GM12864 (cell line): ENCODE measurements at regions not wholly inside any gene's neighbourhood (a gene's known extent, or its start where the extent isn't known, plus 50 kb on each side); places are given as distances from the start of the nearest gene placed in this dataset.

ENCODE experiments used
- DNase-seq: peaks from one replicate; pipeline ENCODE4 v3.0.0-alpha.2; 2011; ENCODE audit warnings: low read depth
- H3K4me3 ChIP-seq: 2 replicates; pipeline ENCODE4 v1.5.1; 2011; ENCODE audit warnings: mild to moderate bottlenecking, low read depth, low read length, control low read depth
- CTCF ChIP-seq: IDR thresholded peaks from 2 replicates; pipeline ENCODE4 v1.5.1; 2011; ENCODE audit warnings: low read depth, mild to moderate bottlenecking, moderate library complexity, low read length, control low read depth, inconsistent platforms; ENCODE audit errors: missing control alignments

- DNase-seq: no peak
- no peak for TF ChIP-seq CTCF
- no peak overlapping the region for H3K4me3 ChIP-seq
Observed at GRCh38 chr11:71343828-71344400, 91.5 kb upstream of the SHANK2 start.

DNA sequence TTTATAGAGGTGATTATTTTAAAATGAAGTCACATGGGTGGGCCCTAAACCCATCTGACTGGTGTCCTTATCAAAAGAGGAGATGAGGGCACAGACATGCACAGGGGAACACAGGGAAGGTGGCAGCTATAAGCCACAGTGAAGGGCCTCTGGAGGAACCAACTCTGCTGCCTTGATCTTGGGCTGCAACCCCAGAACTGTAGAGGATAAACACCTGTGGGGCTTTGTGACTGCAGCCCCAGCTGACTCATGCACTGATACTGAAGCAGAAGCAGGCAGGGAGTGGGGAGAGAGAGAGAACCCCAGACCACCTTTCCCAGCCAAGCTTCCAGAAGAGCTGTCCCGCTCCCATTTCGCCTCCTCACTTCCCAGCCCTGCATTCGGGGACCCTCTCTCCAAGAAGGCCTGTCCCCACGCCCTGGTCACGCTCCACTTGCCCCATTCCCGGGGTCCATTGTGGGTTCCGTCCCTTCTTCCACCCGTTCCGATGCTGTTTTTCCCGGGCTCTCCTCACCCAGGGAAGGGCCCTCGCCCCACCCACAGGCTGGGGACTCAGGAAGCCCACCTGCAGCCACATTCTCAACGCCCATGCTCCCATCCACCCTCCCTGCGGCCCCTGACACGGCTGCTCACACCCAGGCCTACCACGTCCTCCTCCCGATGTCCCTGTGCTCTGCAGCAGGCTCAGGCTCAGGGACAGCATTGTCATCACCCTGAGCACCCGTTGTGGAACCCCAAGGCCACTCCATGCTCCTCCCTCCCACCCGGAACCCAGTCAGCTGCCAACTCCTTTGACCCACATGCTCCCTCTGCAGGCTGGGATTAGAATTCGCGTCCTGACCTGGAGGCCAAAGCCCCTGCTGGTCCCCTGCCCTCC, 90.8 kb upstream of the SHANK2 start:
- DNase-seq: no peak
- peak; percentile 76 for TF ChIP-seq CTCF
- no peak overlapping the region for H3K4me3 ChIP-seq

GRCh38 chr11:71342116-71342515, 89.7 kb upstream of the SHANK2 start:
- H3K4me3 ChIP-seq: no peak overlapping the region
- no peak for TF ChIP-seq CTCF
- DNase-seq: no peak

DNA sequence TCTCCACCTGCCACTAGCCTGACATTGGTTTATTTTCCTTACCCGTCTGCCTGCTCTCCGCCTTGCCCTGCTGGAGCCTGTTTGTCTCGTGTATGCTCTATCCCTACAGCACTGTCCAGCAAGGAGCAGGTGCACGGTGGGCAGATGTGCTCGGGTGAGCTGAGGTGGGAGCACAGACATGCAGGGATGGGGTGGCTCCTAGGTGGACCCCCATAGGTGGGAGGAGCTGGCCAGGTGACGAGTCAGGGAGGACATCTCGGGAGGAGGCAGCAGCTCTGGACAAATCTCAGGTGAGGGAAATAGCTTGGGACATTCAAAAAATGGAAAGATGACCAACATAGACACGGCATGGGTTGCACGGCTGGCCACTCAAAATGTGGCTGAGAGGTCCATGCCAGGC, 89.2 kb upstream of the SHANK2 start:
- no peak for DNase-seq
- TF ChIP-seq CTCF: no peak
- no peak overlapping the region for H3K4me3 ChIP-seq

GRCh38 chr11:71341173-71341572, 88.8 kb upstream of the SHANK2 start:
- no peak for DNase-seq
- TF ChIP-seq CTCF: no peak
- H3K4me3 ChIP-seq: no peak overlapping the region

GRCh38 chr11:71340086-71340606, 87.8 kb upstream of the SHANK2 start:
- no peak overlapping the region for H3K4me3 ChIP-seq
- no peak for DNase-seq
- TF ChIP-seq CTCF: no peak

- TF ChIP-seq CTCF: no peak
- H3K4me3 ChIP-seq: no peak overlapping the region
- no peak for DNase-seq
Observed at GRCh38 chr11:71339396-71339881, 87.1 kb upstream of the SHANK2 start.
